K562 (cell line): ENCODE measurements at regions not wholly inside any gene's neighbourhood (a gene's known extent, or its start where the extent isn't known, plus 50 kb on each side); places are given as distances from the start of the nearest gene placed in this dataset.

Source experiments
- BRD4 ChIP-seq: fragments of 200-600 bp; sonication (generic); IDR thresholded peaks from 2 replicates; pipeline ENCODE4 v1.6.1; 2017; ENCODE audit warnings: inconsistent platforms
- GATAD2B ChIP-seq: fragments of 450-650 bp; IDR thresholded peaks from 2 replicates; pipeline ENCODE4 v1.6.1; 2017; ENCODE audit warnings: mild to moderate bottlenecking, borderline replicate concordance
- MBD1 ChIP-seq: fragments of 250-450 bp; sonication (Bioruptor Pico); IDR thresholded peaks from 2 replicates; pipeline ENCODE4 v1.8.0; 2022; ENCODE audit warnings: inconsistent platforms
- RFX5 ChIP-seq: IDR thresholded peaks from 2 replicates; pipeline ENCODE4 v1.6.1; 2011; ENCODE audit warnings: low read depth, mild to moderate bottlenecking, improper control_type of control experiment, low read length
- STAT6 ChIP-seq: sonication (generic); formaldehyde crosslinking; IDR thresholded peaks from 2 replicates; pipeline ENCODE4 v1.8.1; 2023; ENCODE audit warnings: mild to moderate bottlenecking, missing genetic modification reagents
- ZNF699 ChIP-seq: fragments of 250-450 bp; sonication (Bioruptor Pico); IDR thresholded peaks from 2 replicates; pipeline ENCODE4 v1.8.0; 2021; ENCODE audit warnings: mild to moderate bottlenecking, moderate library complexity; ENCODE audit not compliant: insufficient replicate concordance
- TF ChIP-seq, protein P1 (sequence below): sonication (generic); formaldehyde crosslinking; IDR thresholded peaks from 2 replicates; pipeline ENCODE4 v1.8.1; 2023; ENCODE audit warnings: missing genetic modification reagents, mild to moderate bottlenecking, borderline replicate concordance
- TF ChIP-seq, protein P2 (sequence below): fragments of 250-450 bp; sonication (Bioruptor Pico); IDR thresholded peaks from 2 replicates; pipeline ENCODE4 v1.5.0; 2021; ENCODE audit warnings: mild to moderate bottlenecking, moderate library complexity

DNA sequence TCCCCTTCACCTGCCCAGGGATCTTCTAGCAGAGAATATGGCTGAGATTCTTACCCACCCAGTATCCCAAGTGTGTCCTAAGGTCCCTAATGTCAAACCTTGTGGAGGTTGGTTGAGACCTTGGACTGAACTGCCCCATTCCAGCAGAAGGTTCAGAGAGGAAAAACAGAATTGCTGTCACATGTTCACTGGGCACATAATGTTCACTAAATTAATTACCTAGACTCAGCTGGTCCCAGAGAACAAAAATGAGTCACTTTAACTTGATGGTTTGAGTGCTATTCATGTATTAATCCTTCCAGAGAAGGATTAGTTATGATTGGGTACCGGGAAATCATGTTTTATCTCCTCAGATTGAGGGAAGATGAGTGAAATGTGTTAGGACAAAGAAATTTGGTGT is 171.3 kb upstream of the GADL1 start (continued):
- TF ChIP-seq, protein P1, sequence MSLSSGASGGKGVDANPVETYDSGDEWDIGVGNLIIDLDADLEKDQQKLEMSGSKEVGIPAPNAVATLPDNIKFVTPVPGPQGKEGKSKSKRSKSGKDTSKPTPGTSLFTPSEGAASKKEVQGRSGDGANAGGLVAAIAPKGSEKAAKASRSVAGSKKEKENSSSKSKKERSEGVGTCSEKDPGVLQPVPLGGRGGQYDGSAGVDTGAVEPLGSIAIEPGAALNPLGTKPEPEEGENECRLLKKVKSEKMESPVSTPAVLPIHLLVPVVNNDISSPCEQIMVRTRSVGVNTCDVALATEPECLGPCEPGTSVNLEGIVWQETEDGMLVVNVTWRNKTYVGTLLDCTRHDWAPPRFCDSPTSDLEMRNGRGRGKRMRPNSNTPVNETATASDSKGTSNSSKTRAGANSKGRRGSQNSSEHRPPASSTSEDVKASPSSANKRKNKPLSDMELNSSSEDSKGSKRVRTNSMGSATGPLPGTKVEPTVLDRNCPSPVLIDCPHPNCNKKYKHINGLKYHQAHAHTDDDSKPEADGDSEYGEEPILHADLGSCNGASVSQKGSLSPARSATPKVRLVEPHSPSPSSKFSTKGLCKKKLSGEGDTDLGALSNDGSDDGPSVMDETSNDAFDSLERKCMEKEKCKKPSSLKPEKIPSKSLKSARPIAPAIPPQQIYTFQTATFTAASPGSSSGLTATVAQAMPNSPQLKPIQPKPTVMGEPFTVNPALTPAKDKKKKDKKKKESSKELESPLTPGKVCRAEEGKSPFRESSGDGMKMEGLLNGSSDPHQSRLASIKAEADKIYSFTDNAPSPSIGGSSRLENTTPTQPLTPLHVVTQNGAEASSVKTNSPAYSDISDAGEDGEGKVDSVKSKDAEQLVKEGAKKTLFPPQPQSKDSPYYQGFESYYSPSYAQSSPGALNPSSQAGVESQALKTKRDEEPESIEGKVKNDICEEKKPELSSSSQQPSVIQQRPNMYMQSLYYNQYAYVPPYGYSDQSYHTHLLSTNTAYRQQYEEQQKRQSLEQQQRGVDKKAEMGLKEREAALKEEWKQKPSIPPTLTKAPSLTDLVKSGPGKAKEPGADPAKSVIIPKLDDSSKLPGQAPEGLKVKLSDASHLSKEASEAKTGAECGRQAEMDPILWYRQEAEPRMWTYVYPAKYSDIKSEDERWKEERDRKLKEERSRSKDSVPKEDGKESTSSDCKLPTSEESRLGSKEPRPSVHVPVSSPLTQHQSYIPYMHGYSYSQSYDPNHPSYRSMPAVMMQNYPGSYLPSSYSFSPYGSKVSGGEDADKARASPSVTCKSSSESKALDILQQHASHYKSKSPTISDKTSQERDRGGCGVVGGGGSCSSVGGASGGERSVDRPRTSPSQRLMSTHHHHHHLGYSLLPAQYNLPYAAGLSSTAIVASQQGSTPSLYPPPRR (CRISPR knock-in tag) = no peak
- TF ChIP-seq STAT6 (CRISPR knock-in tag) = no peak
- TF ChIP-seq GATAD2B = no peak
- TF ChIP-seq RFX5 = no peak
- no peak for TF ChIP-seq MBD1 (CRISPR knock-in tag)
- TF ChIP-seq, protein P2, sequence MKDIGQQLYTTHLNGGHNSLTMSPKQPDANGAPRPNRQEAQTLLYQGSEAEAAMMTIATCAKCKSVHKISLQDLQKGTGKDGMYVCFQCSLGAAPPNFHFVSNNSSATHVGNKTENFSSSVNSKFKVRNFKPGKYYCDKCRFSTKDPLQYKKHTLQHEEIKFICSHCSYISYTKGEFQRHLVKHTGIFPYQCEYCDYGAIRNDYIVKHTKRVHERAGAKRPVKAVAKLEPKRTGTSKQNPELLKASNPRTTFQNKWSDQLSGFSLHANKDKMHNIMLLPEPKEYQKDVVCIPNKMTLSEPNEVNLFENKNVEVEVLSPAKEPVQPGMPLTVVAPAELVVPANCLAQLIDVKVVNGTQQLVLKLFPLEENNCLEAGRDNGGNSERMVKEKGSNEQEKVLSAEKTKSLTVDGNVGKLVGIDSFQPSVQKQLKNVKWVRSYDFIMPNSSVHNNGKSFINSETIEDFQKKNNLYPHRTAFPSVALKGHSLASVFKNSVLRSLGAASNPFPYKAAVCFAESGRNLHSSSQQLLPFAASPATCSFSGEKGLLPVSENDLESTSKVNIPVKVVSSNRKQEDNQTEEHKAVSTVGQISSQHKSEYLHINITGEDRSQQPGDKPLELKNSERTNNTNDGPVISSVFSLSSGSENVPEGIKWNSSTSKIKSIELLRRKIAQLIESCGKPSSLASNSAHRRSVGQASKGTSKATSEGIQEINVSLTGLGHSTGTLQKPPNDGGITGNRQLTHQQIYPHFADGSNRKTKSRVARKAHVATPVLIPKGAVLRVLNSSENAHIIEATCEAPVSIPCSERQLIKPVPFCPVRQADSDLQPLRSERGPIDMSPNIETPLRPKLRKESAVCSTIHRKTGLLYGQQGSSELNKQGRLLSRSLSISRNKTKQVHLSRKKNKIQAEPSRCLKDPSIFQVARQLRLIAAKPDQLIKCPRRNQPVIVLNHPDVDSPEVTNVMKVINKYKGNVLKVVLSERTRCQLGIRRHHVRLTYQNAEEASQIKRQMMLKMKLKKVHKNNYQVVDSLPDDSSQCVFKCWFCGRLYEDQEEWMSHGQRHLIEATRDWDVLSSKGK (CRISPR knock-in tag) = no peak
- no peak for TF ChIP-seq BRD4
- no peak for TF ChIP-seq ZNF699
